ENCODE measurements at regions not wholly inside any gene's neighbourhood (a gene's known extent, or its start where the extent isn't known, plus 50 kb on each side); places are given as distances from the start of the nearest gene placed in this dataset.

GRCh38 chr21:43353282-43354025 is 73.5 kb downstream of the SIK1 start:
- TF ChIP-seq CTCF (IDR thresholded peaks at IDR 0.05): no peak
- TF ChIP-seq POLR2A (IDR thresholded peaks at IDR 0.05): no peak
- TF ChIP-seq POLR2AphosphoS5 (IDR thresholded peaks at IDR 0.05): no peak
